ENCODE measurements at regions not wholly inside any gene's neighbourhood (a gene's known extent, or its start where the extent isn't known, plus 50 kb on each side); places are given as distances from the start of the nearest gene placed in this dataset.

DNA sequence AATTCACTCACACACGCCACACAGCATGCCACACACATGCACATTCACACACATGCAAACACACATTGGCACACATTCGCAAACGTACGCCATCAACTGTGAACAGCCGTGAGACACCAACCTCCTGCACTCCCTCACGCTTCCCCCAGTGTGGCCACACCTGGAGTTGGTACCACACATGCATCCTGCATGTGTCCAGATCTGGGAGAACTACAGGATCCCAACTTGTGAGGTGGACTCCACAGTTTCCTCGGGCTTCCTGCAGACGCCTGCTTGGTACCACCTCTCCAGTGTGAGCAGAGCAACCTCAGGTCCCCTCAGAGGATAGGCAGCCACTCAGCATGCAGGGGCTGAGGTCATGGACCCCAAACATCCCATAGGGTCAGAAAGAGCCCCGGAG lies 239.0 kb downstream of the EIPR1 start:
- Mint-ChIP-seq H3K27ac (no peak overlapping the region), H3K4me1 (ENCODE audit: low read depth) (no peaks in the 10 kb centered on the region), H3K27me3 (ENCODE audit: low read depth) (no peaks in the 10 kb centered on the region), H3K4me3 (no peak overlapping the region), H3K9me3 (peaks cover 6% of the 10 kb centered on the region), H3K36me3 (ENCODE audit: low read depth) (peaks cover 2% of the 10 kb centered on the region)
- CTCF ChIA-PET = no interaction called here
- no peak for DNase-seq
- intact Hi-C loops (cut with micrococcal nuclease) = no loop called here

DNA sequence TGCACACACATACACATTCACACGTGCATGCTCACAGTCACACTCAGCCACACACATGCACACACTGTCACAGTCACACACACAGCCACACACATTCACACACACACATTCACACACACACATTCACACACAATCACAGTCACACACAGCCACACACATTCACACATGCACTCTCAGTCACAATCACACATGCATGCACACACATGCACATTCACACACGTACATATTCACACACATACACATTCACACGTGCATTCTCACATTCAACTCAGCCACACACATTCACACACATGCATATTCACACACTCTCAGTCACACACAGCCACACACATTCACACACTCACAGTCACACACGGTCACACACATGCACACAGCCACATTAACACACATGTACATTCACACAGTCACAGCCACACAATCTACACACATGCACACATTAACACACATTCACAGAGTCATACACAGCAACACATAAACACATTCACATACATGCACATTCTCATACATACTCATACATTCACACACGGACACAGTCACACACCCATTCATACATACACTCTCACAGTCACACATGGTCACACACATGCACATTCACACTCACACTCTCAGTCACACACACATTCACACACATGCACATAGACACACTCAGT lies 239.8 kb downstream of the EIPR1 start:
- peaks cover 6% of the 10 kb centered on the region for H3K9me3 Mint-ChIP-seq
- CTCF ChIA-PET = no interaction called here
- H3K27ac Mint-ChIP-seq = no peak overlapping the region
- H3K27me3 Mint-ChIP-seq (ENCODE audit: low read depth) = no peaks in the 10 kb centered on the region
- intact Hi-C loops (cut with micrococcal nuclease) = no loop called here
- no peaks in the 10 kb centered on the region for H3K4me1 Mint-ChIP-seq (ENCODE audit: low read depth)
- no peak overlapping the region for H3K4me3 Mint-ChIP-seq
- peaks cover 2% of the 10 kb centered on the region for H3K36me3 Mint-ChIP-seq (ENCODE audit: low read depth)
- DNase-seq = no peak

DNA sequence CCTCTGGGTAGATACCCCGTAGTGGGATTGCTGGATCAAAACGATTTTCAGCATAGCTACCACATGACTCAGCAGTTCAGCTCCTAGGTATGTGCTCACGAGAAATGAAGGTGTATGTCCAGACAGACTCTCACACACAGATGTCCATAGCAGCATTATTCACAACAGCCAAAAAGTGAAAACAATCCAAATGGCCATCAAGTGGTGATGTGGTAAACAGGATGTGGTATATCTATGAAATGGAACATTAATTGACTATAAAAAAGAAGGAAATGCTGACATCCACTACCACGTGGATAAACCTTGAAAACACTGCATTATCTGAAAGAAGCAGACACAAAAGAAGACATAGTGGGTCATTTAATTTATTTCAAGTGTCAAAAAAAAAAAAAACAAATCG lies 241.9 kb downstream of the EIPR1 start:
- no peak overlapping the region for H3K4me3 Mint-ChIP-seq
- no peaks in the 10 kb centered on the region for H3K4me1 Mint-ChIP-seq (ENCODE audit: low read depth)
- H3K27me3 Mint-ChIP-seq (ENCODE audit: low read depth) = no peaks in the 10 kb centered on the region
- CTCF ChIA-PET = no interaction called here
- H3K27ac Mint-ChIP-seq = no peak overlapping the region
- intact Hi-C loops (cut with micrococcal nuclease) = no loop called here
- peaks cover 2% of the 10 kb centered on the region for H3K36me3 Mint-ChIP-seq (ENCODE audit: low read depth)
- no peak for DNase-seq
- H3K9me3 Mint-ChIP-seq = peaks cover 6% of the 10 kb centered on the region

DNA sequence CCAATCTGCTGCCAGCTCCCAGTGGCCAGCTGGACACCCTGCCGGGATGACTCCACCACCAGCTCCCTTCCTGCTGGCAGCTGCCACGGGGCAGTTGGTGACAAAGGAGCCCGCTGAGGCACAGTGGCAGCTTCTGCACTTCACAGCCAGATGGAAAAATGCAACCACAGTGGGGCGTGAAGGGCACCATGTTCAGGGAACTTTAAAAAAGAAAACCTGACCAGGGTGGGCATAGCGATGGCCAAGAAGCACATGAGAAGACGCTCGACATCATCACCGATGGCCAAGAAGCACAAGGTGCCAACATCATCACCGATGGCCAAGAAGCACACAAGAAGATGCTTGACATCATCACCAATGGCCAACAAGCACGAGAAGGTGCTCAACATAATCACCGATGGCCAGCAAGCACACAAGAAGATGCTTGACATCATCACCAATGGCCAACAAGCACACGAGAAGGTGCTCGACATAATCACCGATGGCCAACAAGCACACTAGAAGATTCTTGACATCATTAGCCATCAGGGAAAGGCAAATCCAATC lies 243.5 kb downstream of the EIPR1 start:
- CTCF ChIA-PET = no interaction called here
- Mint-ChIP-seq H3K36me3 (ENCODE audit: low read depth) (peaks cover 2% of the 10 kb centered on the region), H3K4me1 (ENCODE audit: low read depth) (no peaks in the 10 kb centered on the region), H3K9me3 (peaks cover 6% of the 10 kb centered on the region), H3K27me3 (ENCODE audit: low read depth) (no peaks in the 10 kb centered on the region), H3K4me3 (no peak overlapping the region), H3K27ac (no peak overlapping the region)
- intact Hi-C loops (cut with micrococcal nuclease) = no loop called here
- DNase-seq = no peak

DNA sequence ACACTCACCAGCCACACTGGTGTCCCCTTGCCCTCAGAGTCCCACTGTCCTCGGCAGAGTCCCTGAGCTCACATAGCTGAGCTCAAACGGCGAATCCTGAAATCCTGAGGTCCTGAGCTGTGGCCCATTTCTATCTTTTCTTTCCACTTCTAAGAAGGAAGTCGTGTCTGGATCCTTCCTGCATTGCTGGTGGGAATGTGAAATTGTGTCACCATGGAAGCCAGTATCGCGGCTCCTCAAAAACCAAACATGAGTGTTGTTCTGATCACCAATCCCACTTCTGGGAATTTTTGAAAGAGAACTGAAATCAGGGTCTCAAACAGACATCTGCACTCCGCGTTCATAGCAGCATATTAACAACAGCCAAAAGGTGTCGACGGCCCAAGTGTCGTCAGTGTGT lies 244.7 kb downstream of the EIPR1 start:
- no peak for DNase-seq
- Mint-ChIP-seq H3K4me1 (ENCODE audit: low read depth) (no peaks in the 10 kb centered on the region), H3K27me3 (ENCODE audit: low read depth) (no peaks in the 10 kb centered on the region), H3K9me3 (peaks cover 6% of the 10 kb centered on the region), H3K27ac (no peak overlapping the region), H3K36me3 (ENCODE audit: low read depth) (peaks cover 2% of the 10 kb centered on the region), H3K4me3 (no peak overlapping the region)
- intact Hi-C loops (cut with micrococcal nuclease) = no loop called here
- CTCF ChIA-PET = no interaction called here

DNA sequence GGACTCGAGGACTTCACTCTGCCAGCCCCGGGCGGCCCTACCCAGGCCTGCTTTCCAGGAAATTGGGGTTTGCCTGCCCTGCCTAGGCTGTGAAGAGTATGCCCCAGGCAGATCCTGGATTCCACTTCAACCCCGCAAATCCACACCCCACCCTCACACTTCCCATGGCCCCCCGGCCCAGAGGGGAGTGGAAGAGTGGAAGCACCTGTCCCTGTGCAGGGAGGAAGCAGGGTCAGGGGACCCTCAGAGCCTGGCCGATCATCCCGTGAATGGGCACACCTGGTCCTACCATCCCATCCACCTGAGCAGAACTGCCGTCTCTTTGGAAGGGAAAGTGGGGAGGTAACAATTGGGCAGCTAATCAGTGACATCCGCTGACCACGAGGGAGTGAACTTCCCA lies 245.2 kb downstream of the EIPR1 start:
- H3K27me3 Mint-ChIP-seq (ENCODE audit: low read depth) = no peaks in the 10 kb centered on the region
- no peak overlapping the region for H3K4me3 Mint-ChIP-seq
- intact Hi-C loops (cut with micrococcal nuclease) = no loop called here
- no peak for DNase-seq
- peaks cover 2% of the 10 kb centered on the region for H3K36me3 Mint-ChIP-seq (ENCODE audit: low read depth)
- H3K9me3 Mint-ChIP-seq = peaks cover 6% of the 10 kb centered on the region
- peaks cover under 1% of the 10 kb centered on the region for H3K4me1 Mint-ChIP-seq (ENCODE audit: low read depth)
- CTCF ChIA-PET = no interaction called here
- no peak overlapping the region for H3K27ac Mint-ChIP-seq

DNA sequence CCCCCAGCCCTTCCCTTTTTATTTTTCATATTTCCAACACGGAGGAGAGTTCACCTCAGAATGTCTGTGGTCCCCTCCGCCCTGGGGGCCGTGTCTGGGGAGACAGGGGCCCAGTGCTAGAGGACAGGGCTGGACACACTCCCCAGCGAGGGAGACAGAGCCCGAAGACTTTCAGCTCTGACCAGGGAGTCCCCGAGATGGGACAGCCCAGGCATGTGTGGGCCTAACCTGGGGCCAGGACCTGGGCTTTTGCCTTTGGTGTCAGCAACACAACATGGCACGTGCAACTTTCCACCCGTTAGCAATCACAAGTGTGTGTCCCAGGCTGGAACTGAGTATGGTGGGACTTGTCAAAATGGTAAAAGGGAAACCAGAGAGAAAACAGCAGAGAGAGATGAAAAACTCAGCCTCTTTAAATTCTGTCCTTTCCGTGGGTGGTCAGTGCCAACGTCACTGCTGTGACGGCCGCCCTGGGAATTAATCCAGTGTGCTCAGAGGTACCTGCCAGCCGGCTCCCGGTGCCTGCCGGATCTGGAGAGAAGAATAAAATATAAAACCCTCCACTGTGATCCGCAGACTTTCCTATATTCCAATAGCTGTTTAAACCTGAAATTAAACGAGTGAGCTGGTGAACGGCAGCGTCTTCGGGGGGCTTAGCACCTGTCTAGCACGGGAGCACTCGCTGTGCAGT lies 245.8 kb downstream of the EIPR1 start:
- no peaks in the 10 kb centered on the region for H3K27me3 Mint-ChIP-seq (ENCODE audit: low read depth)
- H3K27ac Mint-ChIP-seq = no peak overlapping the region
- H3K4me1 Mint-ChIP-seq (ENCODE audit: low read depth) = peaks cover 3% of the 10 kb centered on the region
- peaks cover 2% of the 10 kb centered on the region for H3K36me3 Mint-ChIP-seq (ENCODE audit: low read depth)
- H3K4me3 Mint-ChIP-seq = no peak overlapping the region
- intact Hi-C loops (cut with micrococcal nuclease) = no loop called here
- CTCF ChIA-PET = no interaction called here
- H3K9me3 Mint-ChIP-seq = peaks cover 6% of the 10 kb centered on the region
- no peak for DNase-seq

DNA sequence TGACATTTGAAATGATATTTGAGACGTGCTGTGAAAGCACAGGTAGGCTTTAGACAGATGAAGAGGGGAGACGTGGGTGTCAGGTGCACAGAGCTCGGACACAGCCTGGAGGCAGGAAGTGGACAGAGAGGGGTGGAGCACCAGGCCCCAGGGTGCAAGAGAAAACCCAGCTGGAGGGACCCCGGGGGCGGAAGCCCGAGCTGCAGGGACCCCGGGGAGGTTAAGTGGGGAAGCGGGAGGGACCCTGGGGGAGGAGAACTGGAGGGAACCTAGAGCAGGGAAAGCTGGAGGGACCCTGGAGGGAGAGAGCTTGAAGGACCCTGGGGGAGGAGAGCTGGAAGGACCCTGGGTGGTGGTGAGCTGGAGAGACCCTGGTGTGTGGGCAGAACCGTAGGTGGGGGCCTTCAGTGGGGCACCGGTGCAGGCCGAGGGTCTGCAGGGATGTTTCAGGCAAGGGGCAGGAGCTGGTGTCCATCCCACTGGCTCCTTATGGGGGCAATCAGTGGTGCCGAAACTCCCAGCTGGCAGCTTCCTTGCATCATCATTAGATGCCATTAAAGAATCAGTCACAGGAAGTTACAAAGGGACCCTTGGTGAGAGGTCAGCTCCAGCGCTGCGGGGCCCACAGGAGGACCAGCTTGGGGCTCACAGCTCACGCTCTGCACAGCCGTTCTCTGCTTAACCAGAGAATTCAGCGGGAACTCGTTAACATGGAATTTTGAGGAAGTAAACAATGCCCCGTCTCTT lies 246.6 kb downstream of the EIPR1 start:
- H3K9me3 Mint-ChIP-seq = peaks cover 6% of the 10 kb centered on the region
- CTCF ChIA-PET = no interaction called here
- intact Hi-C loops (cut with micrococcal nuclease) = no loop called here

DNA sequence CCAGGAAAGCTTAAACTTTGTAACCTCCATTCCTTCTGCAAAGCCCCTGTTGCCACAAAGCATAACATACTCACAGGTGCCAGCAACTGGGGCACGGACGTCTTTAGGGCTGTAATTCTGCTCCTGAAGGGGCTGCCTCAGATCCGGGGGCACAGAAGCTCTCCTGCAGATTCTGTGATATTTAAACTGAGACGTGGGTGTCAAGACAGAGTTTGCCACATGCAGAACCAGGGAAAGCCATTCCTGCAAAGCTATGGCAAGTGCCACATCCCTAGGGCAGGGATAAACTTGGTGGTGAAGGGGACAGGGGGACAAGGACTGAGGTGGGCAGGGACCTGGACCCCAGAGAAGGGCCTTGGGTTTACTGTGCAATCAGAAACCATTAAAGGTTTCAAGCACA lies 247.2 kb downstream of the EIPR1 start:
- no peak overlapping the region for H3K27ac Mint-ChIP-seq
- no peak overlapping the region for H3K4me3 Mint-ChIP-seq
- no peaks in the 10 kb centered on the region for H3K27me3 Mint-ChIP-seq (ENCODE audit: low read depth)
- intact Hi-C loops (cut with micrococcal nuclease) = no loop called here
- peaks cover 3% of the 10 kb centered on the region for H3K9me3 Mint-ChIP-seq
- H3K36me3 Mint-ChIP-seq (ENCODE audit: low read depth) = no peaks in the 10 kb centered on the region
- CTCF ChIA-PET = interaction anchor here (0.6 kb wide), 2 partner anchors 193 to 284 kb away, joined by 3 to 5 read pairs; no protein-coding TSS in a partner anchor
- H3K4me1 Mint-ChIP-seq (ENCODE audit: low read depth) = peaks cover 3% of the 10 kb centered on the region
- no peak for DNase-seq

More for the DNA sequence above, 246.6 kb downstream of the EIPR1 start:
- H3K4me3 Mint-ChIP-seq = no peak overlapping the region
- H3K27ac Mint-ChIP-seq = no peak overlapping the region
- DNase-seq = no peak
- H3K4me1 Mint-ChIP-seq (ENCODE audit: low read depth) = peaks cover 3% of the 10 kb centered on the region
- no peaks in the 10 kb centered on the region for H3K27me3 Mint-ChIP-seq (ENCODE audit: low read depth)
- peaks cover 2% of the 10 kb centered on the region for H3K36me3 Mint-ChIP-seq (ENCODE audit: low read depth)

DNA sequence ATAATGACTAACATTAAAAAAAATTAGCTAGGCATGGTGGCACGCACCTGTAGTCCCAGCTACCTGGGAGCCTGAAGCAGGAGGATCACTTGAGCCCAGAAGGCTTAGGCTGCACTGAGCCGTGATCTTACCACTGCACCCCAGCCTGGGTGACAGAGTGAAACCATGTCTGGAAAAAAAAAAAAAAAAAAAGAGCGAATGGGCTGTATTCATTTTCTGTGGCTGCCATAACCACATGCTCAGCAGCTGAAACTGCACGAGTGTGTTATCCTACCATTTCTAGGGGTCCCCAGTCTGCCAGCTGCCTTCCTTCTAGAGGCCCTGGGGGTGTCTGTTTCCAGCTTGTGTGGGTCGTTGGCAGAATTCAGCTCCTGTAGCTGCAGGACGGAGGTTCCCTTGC lies 247.8 kb downstream of the EIPR1 start:
- H3K4me1 Mint-ChIP-seq (ENCODE audit: low read depth) = peaks cover 3% of the 10 kb centered on the region
- intact Hi-C loops (cut with micrococcal nuclease) = no loop called here
- CTCF ChIA-PET = interaction anchor here (0.6 kb wide), 2 partner anchors 194 to 283 kb away, joined by 3 to 5 read pairs; no protein-coding TSS in a partner anchor
- H3K27me3 Mint-ChIP-seq (ENCODE audit: low read depth) = no peaks in the 10 kb centered on the region
- no peak overlapping the region for H3K27ac Mint-ChIP-seq
- no peaks in the 10 kb centered on the region for H3K36me3 Mint-ChIP-seq (ENCODE audit: low read depth)
- no peak for DNase-seq
- no peak overlapping the region for H3K4me3 Mint-ChIP-seq
- no peaks in the 10 kb centered on the region for H3K9me3 Mint-ChIP-seq

DNA sequence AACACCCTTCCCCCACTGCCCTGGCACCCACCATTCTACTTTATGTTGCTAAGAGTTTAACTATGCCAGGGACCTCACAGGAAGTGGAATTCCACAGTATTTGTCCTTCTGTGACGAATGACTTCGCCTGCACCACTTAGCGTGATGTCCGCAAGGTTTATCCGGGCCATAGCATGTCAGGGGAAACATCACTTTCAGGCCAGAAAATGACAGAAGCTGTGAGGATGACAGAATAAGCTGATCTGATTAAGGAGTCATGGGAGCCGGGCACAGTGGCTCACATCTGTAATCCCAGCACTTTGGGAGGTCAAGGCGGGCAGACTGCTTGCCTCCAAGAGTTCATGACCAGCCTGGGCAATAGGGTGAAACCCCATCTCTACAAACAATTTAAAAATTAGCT lies 248.8 kb downstream of the EIPR1 start:
- Mint-ChIP-seq H3K27me3 (ENCODE audit: low read depth) (no peaks in the 10 kb centered on the region), H3K36me3 (ENCODE audit: low read depth) (no peaks in the 10 kb centered on the region), H3K4me1 (ENCODE audit: low read depth) (peaks cover 3% of the 10 kb centered on the region), H3K4me3 (no peak overlapping the region), H3K27ac (no peak overlapping the region), H3K9me3 (no peaks in the 10 kb centered on the region)
- CTCF ChIA-PET = interaction anchor here (0.6 kb wide), 1 partner anchor 50 kb away, joined by 4 read pairs; no protein-coding TSS in a partner anchor
- DNase-seq = no peak
- intact Hi-C loops (cut with micrococcal nuclease) = no loop called here

DNA sequence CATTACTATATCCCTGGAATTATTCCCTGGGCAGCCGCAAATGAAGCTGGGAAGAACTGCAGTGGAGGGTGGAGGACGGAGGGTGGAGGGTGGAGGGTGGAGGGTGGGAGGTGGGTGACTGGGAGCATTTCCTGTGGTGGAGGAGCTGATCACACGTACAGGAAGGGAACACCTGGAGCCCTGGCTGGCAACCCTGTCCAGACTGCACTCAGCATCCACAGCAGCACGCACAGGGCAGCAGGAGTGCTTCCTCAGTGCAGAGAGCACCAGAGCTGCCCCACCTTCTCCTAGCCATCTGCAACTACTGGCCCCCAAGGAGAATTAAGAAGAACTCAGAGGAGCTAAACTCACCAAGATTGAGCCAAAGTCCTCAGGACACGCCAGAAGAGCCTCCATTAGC lies 249.9 kb downstream of the EIPR1 start:
- Mint-ChIP-seq H3K4me1 (ENCODE audit: low read depth) (peaks cover 3% of the 10 kb centered on the region), H3K36me3 (ENCODE audit: low read depth) (no peaks in the 10 kb centered on the region), H3K4me3 (no peak overlapping the region), H3K27ac (no peak overlapping the region), H3K27me3 (ENCODE audit: low read depth) (no peaks in the 10 kb centered on the region), H3K9me3 (no peaks in the 10 kb centered on the region)
- intact Hi-C loops (cut with micrococcal nuclease) = no loop called here
- CTCF ChIA-PET = no interaction called here
- DNase-seq = no peak

Data from activated naive CD4-positive, alpha-beta T cell treated with anti-CD3 and anti-CD28 coated beads for 36 hours (primary cell).